Right atrium auricular region (tissue), 2 donors: ENCODE measurements at regions not wholly inside any gene's neighbourhood (a gene's known extent, or its start where the extent isn't known, plus 50 kb on each side); places are given as distances from the start of the nearest gene placed in this dataset.

Experiments
- DNase-seq: peaks from one replicate; pipeline ENCODE4 v3.0.0-alpha.2; 2019; ENCODE audit warnings: low spot score
- H3K27ac ChIP-seq, 2 donors: fragments of 200-600 bp; sonication (generic); 1 replicate in 1 of 2; 2 replicates in 1 of 2; pipeline ENCODE4 v1.5.1; 2016 to 2019
- H3K27me3 ChIP-seq, 2 donors: fragments of 200-600 bp; sonication (generic); one replicate each; pipeline versions ENCODE4 v1.5.1 to v1.6.0; 2017 to 2019
- H3K36me3 ChIP-seq: fragments of 200-600 bp; sonication (generic); one replicate; pipeline ENCODE4 v1.5.1; 2016
- H3K4me1 ChIP-seq, 2 donors: fragments of 200-600 bp; sonication (generic); one replicate each; pipeline versions ENCODE4 v1.5.1 to v1.6.0; 2017 to 2019
- H3K4me3 ChIP-seq, 2 donors: fragments of 200-600 bp; sonication (generic); 1 replicate in 1 of 2; 2 replicates in 1 of 2; pipeline ENCODE4 v1.5.1; 2017 to 2019; ENCODE audit warnings: mild to moderate bottlenecking in 1 of 2, moderate library complexity in 1 of 2
- H3K9me3 ChIP-seq, 2 donors: fragments of 200-600 bp; sonication (generic); one replicate each; pipeline ENCODE4 v1.5.1; 2019
- TF ChIP-seq, protein P1 (sequence below), 2 donors: fragments of 200-600 bp; sonication (generic); IDR thresholded peaks; one replicate each; pipeline ENCODE4 v1.5.1; 2019; ENCODE audit warnings: antibody characterized with exemption in 2 of 2

DNA sequence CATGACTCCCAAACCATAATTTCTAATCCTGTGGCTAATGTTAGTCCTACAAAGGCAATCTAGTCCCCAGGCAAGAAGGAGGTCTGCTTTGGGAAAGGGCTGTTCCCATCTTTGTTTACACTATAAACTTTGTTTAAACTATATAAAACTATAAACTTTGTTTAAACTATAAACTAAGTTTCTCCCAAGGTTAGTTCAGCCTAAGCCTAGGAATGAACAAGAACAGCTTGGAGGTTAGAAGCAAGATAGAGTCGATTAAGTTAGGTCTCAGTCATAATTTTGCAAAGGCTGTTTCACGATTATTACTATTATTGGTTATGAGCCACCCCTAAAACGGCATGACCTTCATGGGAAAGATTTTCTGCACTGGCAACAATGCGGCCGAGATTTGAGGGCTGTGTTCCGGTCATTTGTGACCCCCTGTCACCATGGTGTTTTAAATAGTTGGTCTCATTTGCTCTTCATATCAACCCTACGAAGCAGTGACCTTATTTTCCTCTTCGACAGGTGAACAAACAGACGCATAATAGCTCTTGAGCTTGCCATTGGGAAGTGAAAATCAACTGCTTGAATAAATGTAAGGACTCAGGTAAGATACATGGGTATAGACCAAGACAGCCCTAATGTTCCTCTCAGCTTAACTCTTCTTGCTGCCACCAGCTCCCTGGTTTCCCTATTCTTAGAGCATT, 322.6 kb upstream of the TMEM132C start:
- Histone ChIP-seq H3K4me3 (no peak overlapping the region), H3K36me3 (no peaks in the 10 kb centered on the region), H3K4me1 (no peaks in the 10 kb centered on the region), H3K27ac (no peak overlapping the region), H3K27me3 (no peaks in the 10 kb centered on the region), H3K9me3 (no peaks in the 10 kb centered on the region)
- TF ChIP-seq, protein P1, sequence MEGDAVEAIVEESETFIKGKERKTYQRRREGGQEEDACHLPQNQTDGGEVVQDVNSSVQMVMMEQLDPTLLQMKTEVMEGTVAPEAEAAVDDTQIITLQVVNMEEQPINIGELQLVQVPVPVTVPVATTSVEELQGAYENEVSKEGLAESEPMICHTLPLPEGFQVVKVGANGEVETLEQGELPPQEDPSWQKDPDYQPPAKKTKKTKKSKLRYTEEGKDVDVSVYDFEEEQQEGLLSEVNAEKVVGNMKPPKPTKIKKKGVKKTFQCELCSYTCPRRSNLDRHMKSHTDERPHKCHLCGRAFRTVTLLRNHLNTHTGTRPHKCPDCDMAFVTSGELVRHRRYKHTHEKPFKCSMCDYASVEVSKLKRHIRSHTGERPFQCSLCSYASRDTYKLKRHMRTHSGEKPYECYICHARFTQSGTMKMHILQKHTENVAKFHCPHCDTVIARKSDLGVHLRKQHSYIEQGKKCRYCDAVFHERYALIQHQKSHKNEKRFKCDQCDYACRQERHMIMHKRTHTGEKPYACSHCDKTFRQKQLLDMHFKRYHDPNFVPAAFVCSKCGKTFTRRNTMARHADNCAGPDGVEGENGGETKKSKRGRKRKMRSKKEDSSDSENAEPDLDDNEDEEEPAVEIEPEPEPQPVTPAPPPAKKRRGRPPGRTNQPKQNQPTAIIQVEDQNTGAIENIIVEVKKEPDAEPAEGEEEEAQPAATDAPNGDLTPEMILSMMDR (IDR thresholded peaks at IDR 0.05): no peak
- DNase-seq: no peak

DNA sequence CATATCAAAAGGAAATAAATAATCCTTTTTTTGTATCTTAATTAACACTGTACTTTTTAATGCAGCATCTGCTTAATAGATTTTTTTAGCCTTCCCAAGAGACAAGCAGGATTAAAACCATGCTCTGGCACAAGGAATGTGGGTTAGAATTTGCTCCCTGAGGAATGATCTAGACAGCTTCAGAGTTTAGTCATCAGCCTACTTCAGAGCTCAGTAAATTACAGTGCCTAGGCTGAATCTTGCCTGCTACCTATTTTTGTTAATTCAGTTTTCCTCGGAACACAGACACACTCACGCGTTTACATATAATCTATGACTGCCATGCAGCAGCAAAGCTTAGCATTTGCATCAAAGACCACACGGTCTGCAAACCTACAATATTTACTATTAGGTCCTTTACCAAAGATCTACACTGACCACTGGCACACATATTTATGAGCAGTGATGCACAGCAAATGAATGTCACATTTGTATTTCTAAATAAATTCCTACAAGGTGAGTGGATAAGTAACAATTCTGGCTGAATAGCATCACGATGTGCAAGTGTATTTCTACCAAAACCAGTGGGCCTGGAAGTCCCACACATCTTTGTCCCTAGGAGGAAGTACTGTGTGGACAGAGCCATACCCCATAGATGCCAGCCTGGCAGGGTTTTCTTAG, 309.8 kb upstream of the TMEM132C start:
- Histone ChIP-seq H3K4me3 (no peak overlapping the region), H3K4me1 (no peaks in the 10 kb centered on the region), H3K27me3 (no peaks in the 10 kb centered on the region), H3K36me3 (no peaks in the 10 kb centered on the region), H3K27ac (no peak overlapping the region), H3K9me3 (no peaks in the 10 kb centered on the region)
- no peak for DNase-seq
- TF ChIP-seq, protein P1 (IDR thresholded peaks at IDR 0.05): no peak

DNA sequence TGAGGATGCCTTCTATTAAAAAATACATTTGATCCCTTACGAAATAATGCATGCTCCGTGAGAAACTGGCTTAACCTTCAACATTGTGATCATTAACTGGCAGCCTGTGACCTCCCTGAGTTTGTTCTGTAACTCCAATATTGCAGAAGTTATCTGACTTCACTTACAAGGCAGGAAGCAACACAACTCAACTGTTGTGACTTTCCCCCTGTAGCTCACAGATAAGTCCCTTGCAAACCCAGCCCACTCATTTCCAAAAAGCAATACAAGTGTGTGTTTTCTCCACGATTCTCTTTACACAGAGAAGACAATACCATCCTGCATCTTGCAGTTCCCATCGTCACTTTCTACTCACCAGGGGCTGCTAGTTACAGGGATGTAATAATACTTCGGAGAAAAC, 304.7 kb upstream of the TMEM132C start:
- no peak overlapping the region for H3K27ac ChIP-seq
- no peaks in the 10 kb centered on the region for H3K36me3 ChIP-seq
- TF ChIP-seq, protein P1 (IDR thresholded peaks at IDR 0.05): no peak
- H3K4me1 ChIP-seq: no peaks in the 10 kb centered on the region
- no peak overlapping the region for H3K4me3 ChIP-seq
- DNase-seq: no peak
- H3K27me3 ChIP-seq: no peaks in the 10 kb centered on the region
- H3K9me3 ChIP-seq: no peaks in the 10 kb centered on the region

DNA sequence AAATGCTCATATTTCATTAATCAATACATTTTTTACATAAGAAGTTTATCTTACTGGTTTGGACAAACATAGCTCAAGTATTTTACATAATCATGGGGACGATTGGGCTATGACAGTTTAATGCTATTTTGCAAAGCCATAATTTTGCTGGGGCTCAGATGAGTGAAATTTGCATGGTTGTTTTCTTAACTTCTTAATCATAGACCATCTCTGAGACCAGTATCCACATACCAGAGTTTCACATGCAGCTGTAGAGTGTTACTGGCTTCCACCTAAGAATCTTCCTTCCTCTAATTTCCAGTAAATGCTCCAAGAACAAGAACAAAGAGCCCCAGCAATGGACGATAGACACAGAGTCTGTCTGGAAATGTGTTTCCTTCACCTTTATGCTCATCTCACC, 303.0 kb upstream of the TMEM132C start:
- no peaks in the 10 kb centered on the region for H3K9me3 ChIP-seq
- DNase-seq: no peak
- TF ChIP-seq, protein P1 (IDR thresholded peaks at IDR 0.05): no peak
- no peak overlapping the region for H3K27ac ChIP-seq
- no peaks in the 10 kb centered on the region for H3K27me3 ChIP-seq
- no peak overlapping the region for H3K4me3 ChIP-seq
- no peaks in the 10 kb centered on the region for H3K4me1 ChIP-seq
- no peaks in the 10 kb centered on the region for H3K36me3 ChIP-seq

DNA sequence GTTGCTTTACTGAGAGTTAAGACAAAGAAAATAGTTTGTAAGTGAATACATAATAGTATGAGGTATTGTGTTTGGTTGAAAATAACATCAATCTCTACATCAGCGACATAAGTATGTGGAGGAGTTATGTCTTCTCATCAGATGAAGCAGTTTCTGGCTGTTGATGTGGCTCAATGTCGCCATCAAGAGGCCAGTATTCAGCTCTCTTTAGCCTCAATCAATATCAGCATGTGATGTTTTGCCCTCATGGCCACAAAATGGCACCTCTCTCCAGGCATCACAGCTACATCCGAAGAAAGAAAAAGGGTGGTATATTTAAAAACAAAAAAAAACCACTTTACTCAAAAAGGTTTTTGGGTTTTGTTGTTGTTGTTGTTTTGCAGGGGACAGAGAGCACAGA, 302.3 kb upstream of the TMEM132C start:
- no peak overlapping the region for H3K27ac ChIP-seq
- TF ChIP-seq, protein P1 (IDR thresholded peaks at IDR 0.05): peak in 1 of 2 donors; percentile 22
- H3K4me1 ChIP-seq: no peaks in the 10 kb centered on the region
- H3K36me3 ChIP-seq: no peaks in the 10 kb centered on the region
- DNase-seq: no peak
- no peaks in the 10 kb centered on the region for H3K27me3 ChIP-seq
- H3K9me3 ChIP-seq: no peaks in the 10 kb centered on the region
- H3K4me3 ChIP-seq: no peak overlapping the region
